HG03442 (cell line): ENCODE measurements at regions not wholly inside any gene's neighbourhood (a gene's known extent, or its start where the extent isn't known, plus 50 kb on each side); places are given as distances from the start of the nearest gene placed in this dataset.
"Not testable (repeated sequence)": the region's sequence is repeated elsewhere in the genome, so short reads cannot be mapped to it uniquely, and the experiment has no call there.

Experiments used
- ATAC-seq: cut with Tn5 transposase; IDR thresholded peaks from one replicate; pipeline ENCODE4 v1.9.1; 2021; ENCODE audit warnings: mild to moderate bottlenecking, moderate library complexity; ENCODE audit not compliant: unreplicated experiment

DNA sequence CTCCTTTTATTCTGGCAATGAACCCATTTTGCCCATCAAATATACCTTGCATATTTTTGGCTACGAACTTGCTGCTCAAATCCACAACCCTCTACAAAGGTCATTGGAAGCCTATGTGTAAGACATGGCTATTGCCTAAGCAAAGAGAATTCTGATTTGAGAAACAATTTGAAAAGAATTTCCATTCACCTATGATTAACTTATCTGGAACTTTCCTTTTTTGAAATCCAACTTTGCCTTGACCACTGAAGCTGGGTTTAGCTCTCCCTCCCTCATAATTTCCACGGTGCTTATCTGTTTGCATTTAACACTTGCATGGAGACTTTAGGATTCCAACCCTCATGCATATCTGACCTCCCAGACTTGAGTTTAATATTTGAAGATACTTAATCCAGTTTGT, 1514.7 kb upstream of the SLC10A2 start:
- no peak for ATAC-seq

DNA sequence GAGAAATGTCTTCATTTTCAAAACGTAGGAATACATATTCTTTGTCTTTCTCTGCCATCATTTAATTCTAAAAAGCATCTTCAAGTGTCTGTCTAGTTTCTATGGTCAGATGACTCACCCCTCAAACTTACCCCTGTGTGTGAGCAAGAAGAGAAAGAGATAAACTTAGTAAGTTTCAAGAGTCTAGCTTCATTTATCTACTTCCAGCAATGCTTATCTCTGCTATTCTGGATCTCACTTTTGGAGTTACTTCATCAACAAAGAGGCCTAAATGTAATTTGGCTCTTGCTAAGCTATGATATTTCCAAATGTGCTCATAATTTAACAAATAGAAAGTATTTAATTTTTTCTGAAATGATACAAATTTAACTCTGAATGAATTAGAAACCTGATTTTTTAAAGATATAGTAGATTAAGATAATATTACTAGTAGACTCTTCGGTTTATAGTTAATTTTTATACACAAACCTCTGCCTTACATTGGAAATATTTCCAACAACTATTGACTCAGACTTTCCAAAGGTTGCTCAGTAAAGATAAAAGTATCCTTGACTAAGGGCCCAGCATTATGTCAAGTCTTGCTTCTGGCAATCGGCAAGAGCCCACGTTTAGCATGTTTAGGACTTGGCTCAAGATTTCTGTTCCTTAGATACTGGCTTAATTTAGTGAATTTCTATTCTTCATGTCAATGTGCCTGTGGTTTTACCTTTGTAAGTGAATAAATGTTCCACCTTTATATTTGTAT, 1511.0 kb upstream of the SLC10A2 start:
- no peak for ATAC-seq

DNA sequence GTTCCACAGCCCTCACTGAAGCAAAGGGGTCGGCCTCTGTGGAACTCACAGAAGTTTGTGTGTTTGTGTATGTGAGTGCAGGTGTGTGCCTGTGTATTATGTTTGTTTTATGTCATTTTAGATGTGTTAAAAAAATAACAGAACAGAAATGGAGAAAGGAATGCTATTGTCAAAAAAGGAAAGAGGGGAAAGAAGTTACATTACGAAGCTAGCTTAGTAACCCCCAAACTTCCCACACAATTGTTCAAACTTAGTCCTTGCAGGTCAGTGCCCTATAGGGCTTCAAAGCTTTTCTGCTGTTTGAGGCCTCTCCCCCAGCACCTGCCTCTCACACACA, 1505.6 kb upstream of the SLC10A2 start:
- ATAC-seq = no peak

DNA sequence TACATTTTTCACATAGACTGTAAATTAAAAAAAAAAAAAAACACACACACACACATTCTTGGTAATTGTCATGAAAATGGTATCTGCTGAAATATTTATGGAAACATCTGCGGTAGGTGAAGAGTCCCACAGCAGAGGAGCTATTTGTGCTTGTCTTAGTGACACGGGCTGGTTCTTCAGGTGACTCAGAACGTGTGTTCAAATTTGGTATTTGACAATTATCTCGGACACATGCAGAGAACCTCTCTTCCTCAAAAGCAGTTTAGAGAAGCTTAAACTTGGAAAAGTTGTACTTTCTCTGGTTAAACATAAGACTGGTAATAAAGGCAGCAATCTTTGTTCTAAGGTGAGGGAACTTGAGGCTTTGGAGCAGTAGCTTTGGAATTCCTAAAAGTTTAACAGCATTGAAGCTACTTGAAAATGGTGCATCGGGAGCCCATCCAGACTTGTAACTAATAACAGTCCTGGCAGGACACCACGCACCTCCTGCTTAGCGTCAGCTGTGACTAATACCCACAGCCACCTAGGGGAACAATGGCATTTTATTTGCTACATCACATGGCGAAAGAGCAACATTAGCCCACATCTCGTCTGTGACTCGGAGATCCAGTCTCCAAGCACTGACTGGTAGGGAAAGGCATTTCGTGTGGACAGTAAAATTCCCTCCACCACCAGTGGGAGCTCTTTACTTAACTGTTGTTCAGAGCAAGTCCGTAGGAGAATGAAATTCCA, 1505.1 kb upstream of the SLC10A2 start:
- no peak for ATAC-seq

DNA sequence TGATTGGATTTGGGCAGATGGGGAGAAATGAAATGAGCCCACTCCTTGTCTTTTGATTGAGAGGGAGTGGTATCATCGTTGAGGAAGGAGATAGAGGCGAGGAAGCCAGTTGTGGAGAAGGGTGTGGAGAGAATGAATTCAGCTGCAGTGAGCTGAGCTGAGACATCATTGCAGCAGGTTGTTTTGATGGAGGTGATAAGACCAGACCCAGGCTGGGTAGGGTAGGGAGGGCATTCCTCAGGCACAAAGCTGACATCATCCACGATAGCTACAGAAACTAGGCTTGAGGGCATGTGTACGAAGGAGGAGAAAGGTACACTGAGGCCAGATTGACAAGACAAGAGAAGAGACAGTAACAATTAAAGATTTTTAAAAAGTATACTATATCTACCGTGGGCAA, 1500.9 kb upstream of the SLC10A2 start:
- no peak for ATAC-seq

DNA sequence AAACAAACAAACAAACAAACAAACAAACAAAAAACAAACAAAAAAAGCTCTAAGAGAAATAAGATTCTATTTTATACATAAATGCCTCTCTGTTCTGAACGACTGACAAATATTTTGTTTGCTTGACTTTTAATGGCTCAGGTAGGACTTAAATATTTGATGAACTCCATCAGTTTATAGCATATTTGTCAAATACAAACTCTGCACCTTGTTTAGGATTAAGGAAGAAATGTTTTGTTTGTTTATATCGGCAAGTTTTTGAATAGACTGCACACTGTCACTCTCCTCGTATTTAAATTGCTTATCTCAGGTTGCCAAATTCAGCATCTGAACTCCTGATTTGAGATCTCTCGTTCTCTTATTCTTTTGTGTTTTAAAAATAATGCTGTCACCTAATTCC, 1499.7 kb upstream of the SLC10A2 start:
- ATAC-seq = no peak

DNA sequence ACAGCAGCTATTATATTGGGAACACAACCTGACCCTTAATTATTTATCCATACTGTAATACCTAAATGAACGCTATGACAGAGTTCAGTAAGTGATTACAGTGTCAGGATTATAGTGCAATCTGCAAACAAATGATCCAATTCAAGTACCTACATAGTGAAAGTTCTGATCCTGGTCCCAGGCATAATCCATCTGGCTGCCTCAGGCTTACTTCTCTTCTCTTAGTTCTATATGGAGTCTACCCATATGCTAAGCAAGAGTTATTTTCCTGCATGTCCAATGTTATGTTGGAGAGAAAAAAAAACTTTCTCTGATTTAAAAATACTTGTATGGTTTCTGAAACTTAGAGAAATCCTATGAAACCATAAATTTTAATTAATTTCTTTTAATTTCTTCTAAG, 1487.7 kb upstream of the SLC10A2 start:
- no peak for ATAC-seq

DNA sequence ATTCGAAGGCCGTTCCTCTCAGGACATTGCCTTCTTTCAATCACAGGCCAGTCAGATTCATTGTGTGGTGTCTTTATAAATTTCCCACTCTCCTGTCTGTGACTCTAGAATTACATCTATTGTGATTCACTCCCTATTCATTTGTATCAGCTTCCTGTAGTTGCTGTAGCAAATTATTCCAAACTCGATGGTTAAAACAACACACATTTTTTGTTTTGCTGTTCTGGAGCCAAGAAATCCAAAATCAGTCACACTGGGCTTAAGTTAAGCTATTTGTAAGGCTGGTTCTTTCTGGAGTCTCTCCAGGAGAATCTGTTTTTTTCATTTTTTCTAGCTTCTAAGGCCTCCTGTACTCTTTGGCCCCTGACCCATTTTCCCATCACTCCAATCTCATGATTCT, 1487.0 kb upstream of the SLC10A2 start:
- no peak for ATAC-seq

DNA sequence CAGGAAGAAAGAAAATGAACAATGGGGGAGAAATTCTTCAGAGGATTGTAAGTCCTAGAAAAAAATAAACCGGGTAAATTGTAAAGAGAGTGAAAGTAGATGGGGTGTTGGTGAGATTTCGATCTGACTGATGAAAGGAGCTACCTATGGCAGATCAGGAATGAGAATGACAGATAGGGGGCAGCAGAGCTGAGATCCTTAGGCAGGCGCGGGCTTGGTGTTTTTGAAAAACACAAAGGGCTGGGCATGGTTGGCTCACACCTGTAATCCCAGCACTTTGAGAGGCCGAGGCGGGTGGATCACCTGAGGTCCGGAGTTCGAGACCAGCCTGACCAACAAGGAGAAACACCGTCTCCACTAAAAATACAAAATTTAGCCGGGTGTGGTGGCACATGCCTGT, 1468.6 kb upstream of the SLC10A2 start:
- no peak for ATAC-seq

DNA sequence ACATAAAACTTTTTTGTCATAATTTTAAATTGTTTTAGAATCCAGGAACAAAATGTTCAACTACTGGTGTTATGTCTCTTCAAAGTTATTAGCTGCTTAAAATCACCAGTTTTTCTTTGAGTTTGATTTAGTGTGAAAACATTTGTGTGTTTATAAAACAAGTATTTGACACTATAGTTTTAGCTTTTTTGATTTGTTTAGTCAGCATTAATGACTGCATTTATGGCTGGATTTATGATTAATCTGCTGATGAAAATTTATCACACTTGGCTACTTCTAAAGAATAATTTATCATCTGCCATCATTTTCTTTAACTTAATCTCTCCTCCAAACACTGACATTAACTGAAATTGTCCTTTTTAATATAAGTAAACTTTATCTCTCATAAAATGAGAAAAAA, 1465.9 kb upstream of the SLC10A2 start:
- no peak for ATAC-seq

DNA sequence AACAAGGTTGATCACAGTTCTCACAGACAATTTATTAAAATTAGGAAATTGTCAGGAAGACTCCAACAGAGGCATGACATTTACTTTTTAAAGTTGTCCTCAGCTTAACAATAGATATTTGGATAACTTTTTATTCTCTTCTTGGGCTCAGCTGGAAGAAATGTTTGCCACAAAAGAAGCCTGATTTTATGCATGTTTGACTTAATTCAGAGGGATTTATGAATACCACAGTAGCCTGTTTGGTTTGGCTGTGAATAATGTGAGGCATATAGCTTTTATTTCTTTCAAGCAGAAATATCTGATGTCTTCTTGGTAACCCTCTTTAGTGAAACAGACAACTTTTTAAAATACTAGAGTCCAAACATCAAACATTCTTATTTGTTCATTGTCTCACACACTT, 1464.5 kb upstream of the SLC10A2 start:
- no peak for ATAC-seq

DNA sequence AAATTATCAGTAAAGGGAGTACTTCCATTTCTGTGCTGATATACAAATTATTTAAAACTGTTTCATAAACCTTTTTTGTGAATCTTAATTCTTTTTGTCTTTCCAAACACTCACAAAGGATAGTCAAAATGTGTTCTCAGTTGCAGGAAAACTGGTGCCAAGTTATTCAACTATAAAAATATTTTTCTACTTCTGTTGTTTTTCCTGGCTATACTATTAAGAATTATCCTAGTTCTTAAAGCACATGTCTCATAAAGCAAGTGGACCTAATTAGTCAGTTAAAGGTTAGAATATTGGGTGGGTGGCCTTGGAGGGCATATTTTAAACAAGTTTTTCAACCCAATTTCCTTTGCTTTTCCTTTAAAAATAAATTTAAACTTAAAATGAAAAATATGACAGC, 1460.3 kb upstream of the SLC10A2 start:
- no peak for ATAC-seq

DNA sequence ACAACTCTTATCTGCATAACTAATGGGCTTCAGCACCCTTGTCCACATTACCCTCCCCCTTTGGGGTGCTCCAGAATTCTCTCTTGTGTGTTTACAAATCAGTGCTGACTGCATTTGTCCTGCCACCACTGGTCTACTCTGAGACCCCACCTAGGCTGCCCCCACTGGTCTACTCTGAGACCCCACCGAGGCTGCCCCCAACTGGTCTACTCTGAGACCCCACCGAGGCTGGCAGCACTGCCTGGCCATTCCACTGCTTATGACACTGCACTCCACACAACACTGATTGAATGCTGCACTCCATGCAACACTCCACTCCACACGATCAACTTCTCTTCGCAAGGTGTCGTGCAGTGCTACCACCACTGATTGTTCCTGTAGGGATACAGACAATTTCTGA, 1459.2 kb upstream of the SLC10A2 start:
- ATAC-seq = no peak

DNA sequence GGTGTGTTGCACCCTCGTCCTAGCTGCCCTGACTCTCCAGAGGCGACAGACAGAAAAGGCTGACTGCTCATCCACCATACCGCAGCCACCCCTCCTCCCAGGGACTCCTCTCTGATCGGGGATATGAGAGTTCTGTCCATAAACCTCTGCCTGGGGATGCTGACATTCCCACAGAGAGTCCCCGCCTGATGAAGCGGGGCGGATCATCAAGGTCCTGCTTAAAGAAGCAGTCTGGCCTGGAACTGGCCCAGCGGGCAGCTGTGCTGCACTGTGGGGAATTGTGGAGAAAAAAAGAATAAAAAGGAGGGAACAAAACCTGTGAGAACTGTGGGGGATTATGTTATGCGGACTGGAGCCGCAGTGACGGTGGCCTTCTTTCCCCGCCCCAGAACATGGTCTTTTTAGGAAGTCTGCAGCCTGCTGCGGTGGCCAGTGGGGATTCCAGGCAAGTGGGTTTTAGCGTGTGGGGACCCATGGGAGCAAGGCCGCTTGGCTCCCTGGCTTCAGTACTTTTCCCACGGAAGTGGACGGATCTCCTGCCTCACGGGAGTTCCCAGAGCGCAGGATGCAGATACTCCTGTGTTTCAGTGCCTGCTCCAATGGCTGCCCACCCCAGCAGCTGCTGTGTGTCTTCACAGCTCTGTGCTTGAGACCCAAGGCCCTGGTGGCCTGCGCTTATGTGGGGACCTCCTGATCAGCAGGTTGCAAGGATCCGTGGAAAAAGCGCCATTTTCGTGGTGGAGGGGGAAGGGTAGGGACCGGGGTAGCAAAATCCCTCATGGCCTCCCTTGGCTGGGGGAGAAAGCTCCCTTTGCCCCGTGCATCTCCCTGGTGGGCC, 1456.2 kb upstream of the SLC10A2 start:
- no peak for ATAC-seq

DNA sequence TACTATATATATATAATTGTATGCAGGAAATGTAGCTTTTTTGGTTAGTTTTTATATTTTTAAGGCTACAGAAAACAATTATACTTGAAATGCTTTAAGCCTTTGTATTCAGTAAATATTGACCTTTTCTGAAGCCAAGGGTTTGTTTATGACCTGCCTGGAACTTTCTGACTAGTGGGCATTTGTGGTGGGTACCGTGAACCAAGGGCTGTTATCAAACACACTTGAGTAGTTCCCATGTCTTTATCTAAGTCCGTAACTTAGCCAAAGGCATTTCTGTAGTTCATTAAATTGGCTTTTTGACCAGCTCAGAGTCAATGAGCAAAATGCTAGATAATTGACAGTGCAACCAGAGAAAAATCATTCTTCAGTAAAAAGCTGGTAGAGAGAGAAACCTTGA, 1444.2 kb upstream of the SLC10A2 start:
- no peak for ATAC-seq

DNA sequence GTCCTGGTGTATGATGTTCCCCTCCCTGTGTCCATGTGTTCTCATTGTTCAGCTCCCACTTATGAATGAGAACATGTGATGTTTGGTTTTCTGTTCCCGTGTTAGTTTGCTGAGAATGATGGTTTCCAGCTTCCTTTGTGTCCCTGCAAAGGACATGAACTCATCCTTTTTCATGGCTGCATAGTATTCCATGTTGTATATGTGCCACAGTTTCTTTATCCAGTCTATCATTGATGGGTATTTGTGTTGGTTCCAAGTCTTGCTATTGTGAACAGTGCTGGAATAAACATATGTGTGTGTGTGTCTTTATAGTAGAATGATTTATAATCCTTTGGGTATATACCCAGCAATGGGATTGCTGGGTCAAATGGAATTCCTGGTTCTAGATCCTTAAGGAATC, 1427.3 kb upstream of the SLC10A2 start:
- ATAC-seq = not testable (repeated sequence)

DNA sequence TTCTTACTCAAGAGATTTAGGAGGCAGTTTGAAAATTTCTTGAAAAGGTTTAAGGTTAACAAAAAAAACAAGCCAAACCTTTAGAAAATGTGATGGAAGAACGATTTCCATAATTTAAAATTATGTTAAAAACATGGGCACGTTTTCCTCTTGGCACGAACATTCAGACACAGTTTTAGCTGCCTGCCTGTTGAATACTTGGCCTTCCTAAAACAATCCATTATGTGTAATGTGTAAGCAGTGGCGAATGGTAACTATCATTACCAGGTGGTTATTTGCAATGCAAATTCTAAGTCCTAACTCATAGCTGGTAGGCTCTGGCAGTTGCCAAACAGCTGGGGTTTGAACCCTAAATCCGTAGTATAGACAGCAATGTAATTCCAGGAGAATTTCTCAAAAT, 1425.7 kb upstream of the SLC10A2 start:
- no peak for ATAC-seq

DNA sequence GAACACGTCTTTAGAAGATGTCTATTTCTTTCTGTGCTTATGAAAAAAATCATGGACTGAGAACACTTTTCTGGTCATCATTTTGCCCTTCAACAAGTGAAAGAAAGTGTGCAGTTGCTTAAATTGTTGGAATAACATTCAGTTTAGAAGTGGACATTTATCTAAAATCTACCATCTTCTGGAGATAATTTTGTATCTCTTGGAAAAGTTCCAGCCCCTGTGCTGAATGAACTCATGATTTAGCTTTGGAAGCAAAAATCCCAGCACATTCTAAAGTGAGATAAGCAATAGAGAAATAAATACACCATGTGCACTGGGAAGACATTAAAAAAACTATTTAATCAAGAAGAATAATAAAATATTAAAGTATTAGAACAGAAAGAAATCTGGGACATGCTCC, 1420.8 kb upstream of the SLC10A2 start:
- no peak for ATAC-seq

DNA sequence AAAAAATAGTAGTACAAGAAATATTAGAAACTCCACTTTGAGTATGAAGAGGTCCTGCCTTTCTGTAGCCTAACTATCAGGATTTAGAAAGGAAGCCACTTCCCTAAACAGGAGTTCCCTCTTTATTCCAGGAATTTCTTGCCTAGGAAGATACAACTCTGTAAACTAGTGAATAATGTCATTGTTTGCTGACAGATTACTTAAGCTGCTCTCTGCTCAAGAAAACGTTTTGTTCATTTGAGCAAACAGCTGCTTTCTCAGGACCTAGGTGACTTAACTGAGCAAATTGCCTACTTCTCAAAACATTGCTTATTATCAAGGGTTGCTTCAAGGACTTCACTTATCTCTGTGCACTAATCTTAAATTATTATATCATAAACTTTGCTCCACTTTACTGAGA, 1419.4 kb upstream of the SLC10A2 start:
- no peak for ATAC-seq

DNA sequence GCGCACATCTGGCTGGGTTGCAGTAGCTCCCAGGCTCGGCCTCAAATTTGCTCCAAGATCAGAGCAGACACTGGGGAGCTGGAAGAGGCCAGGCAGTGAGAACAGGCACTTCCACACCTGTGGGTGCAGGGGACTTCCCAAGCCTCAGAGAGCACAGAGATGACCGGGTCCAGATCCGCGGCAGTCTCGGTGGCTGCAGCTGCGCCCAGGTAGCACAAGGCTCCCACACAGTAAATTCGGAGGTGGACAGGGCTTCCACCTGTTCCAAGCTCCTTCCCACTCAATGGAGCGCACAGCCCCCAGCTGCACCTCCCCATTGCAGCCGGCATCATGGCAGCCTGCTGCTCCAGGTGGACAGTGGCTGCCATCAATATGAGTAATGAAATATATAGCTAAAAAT, 1417.4 kb upstream of the SLC10A2 start:
- no peak for ATAC-seq

DNA sequence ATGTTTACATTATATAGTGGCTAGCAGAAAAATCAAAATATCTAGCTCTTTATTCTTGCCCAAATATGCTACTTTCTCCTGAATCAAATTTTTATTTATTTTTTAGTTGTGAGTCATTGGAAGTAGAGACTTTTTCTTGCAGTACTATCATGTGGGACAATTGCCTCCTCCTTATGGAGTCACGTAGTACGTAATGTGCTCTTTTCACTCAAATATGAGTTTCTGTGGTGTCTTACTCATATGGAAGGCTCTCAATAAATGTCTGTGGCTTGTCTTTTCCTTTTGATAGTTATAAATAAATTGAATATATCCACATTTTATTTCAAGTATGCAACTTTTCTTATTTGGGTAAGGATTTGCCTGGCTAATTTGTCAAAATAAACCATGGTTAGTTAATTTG, 1411.0 kb upstream of the SLC10A2 start:
- ATAC-seq = no peak

DNA sequence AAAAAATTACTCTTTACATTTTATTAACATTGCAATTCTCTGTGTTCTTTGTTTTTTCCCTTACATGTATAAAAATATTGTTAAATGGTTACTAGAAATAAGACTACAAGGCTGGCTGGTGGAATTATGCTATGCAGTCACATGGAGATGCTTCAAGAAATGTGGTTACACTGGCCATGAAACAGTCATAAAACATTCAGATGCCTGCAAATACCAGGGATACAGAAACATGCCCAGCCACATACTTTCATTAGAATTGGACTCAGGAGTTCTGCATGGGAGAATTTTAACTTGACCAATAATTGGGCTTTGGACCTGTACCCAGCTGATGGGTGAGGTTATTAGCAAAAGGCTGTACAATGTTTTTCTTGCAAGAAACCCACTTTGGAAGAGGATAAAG, 1407.7 kb upstream of the SLC10A2 start:
- no peak for ATAC-seq
